Osteocyte (in vitro differentiated cells): ENCODE measurements at regions not wholly inside any gene's neighbourhood (a gene's known extent, or its start where the extent isn't known, plus 50 kb on each side); places are given as distances from the start of the nearest gene placed in this dataset.

Experiments
- DNase-seq: peaks from one replicate; pipeline ENCODE4 v3.0.0; 2021; ENCODE audit warnings: mixed read lengths; ENCODE audit not compliant: unreplicated experiment; ENCODE audit errors: extremely low spot score
- H3K27ac Mint-ChIP-seq: one replicate; pipeline ENCODE4 v1.8.0; 2021; ENCODE audit warnings: mild to moderate bottlenecking, mixed read lengths; ENCODE audit not compliant: unreplicated experiment
- H3K27me3 Mint-ChIP-seq: one replicate; pipeline ENCODE4 v1.8.0; 2021; ENCODE audit warnings: mixed read lengths; ENCODE audit not compliant: unreplicated experiment
- H3K36me3 Mint-ChIP-seq: one replicate; pipeline ENCODE4 v1.8.0; 2021; ENCODE audit warnings: mixed read lengths; ENCODE audit not compliant: unreplicated experiment
- H3K4me1 Mint-ChIP-seq: one replicate; pipeline ENCODE4 v1.8.0; 2021; ENCODE audit warnings: mixed read lengths; ENCODE audit not compliant: unreplicated experiment
- H3K4me3 Mint-ChIP-seq: one replicate; pipeline ENCODE4 v1.8.0; 2021; ENCODE audit warnings: mild to moderate bottlenecking, moderate library complexity, mixed read lengths; ENCODE audit not compliant: unreplicated experiment
- H3K9me3 Mint-ChIP-seq: one replicate; pipeline ENCODE4 v1.8.0; 2021; ENCODE audit warnings: mixed read lengths; ENCODE audit not compliant: unreplicated experiment
- TF ChIP-seq, protein P1 (sequence below): fragments of 200-600 bp; sonication (generic); IDR thresholded peaks from 2 replicates; pipeline ENCODE4 v1.5.0; 2021; ENCODE audit warnings: antibody characterized with exemption, mild to moderate bottlenecking, moderate library complexity

DNA sequence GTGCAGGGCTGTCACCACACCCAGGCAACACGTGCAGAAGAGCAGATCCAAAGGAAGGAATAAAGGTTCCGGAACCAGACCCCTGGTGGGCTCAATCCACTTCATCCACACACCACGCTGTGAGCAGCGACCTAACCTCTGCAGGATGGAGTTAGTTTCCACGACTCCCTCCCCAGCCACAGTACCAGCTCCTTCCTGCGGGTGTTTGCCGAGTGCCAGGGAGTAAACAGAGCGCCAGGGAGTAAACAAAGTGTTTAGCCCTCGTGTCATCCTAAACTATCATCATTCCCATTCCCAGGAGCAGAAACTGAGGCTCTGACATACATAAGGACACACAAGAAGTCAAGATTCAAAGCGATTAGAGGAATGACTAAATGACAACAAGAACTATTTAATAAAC is 261.3 kb downstream of the MN1 start:
- H3K4me3 Mint-ChIP-seq: no peak overlapping the region
- TF ChIP-seq, protein P1, sequence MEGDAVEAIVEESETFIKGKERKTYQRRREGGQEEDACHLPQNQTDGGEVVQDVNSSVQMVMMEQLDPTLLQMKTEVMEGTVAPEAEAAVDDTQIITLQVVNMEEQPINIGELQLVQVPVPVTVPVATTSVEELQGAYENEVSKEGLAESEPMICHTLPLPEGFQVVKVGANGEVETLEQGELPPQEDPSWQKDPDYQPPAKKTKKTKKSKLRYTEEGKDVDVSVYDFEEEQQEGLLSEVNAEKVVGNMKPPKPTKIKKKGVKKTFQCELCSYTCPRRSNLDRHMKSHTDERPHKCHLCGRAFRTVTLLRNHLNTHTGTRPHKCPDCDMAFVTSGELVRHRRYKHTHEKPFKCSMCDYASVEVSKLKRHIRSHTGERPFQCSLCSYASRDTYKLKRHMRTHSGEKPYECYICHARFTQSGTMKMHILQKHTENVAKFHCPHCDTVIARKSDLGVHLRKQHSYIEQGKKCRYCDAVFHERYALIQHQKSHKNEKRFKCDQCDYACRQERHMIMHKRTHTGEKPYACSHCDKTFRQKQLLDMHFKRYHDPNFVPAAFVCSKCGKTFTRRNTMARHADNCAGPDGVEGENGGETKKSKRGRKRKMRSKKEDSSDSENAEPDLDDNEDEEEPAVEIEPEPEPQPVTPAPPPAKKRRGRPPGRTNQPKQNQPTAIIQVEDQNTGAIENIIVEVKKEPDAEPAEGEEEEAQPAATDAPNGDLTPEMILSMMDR: no peak
- no peaks in the 10 kb centered on the region for H3K36me3 Mint-ChIP-seq
- peaks cover 23% of the 10 kb centered on the region for H3K4me1 Mint-ChIP-seq
- no peak overlapping the region for H3K27ac Mint-ChIP-seq
- no peak for DNase-seq
- no peaks in the 10 kb centered on the region for H3K27me3 Mint-ChIP-seq
- no peaks in the 10 kb centered on the region for H3K9me3 Mint-ChIP-seq

DNA sequence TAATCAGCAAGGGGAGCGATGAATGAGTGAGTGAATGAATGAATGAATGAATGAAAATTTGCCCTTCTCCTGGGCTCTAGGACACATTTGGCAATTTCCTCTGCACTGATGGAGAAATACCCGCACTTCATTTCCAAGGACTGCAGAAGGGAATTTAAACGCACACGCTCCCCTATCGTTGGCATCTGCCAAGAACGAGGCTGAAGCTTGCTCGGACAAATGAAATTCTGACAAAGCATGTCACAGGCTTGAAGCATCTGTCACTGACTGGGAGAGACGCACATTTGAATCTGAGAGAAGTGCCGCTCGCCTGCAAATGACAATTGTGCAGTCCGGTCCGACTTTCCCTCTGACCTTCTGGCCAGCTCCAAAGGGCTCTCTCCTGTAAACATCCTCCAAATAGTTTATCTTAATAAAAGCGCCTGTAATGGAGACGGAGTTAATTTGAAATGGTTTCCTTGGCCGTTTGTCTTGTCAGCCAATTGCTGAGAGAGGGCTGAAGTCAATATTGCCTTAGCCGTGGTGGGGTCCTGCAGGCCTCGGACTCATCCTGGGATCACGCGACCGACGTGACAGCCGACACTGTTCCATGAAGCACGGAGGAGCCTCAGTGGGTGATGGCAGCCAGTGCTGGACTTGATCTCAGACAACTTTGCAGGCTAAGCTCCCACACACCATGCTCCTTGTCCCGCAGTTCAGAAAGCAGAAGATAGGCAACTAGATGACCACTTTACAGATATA is 260.7 kb downstream of the MN1 start:
- Mint-ChIP-seq H3K4me1 (peaks cover 23% of the 10 kb centered on the region), H3K4me3 (no peak overlapping the region)
- no peak for DNase-seq

DNA sequence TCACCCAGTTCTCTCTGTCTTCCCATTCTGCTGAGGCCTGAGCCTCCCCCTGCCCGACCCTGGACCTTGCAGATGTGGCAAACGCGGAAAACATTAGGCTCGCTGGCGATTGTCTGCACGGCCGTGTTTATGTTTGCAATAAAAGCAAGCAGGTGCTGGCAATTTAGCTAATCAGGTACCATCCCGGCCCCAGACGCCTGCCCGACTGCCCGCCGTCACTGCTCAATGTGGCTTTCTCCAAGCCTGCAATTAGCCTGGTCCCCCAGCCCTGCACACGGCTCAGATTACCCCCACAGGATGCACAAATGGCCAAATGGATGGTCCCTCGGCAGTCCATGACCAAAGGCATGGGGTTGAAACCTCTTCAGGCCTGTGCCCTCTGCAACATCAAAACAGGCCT is 259.7 kb downstream of the MN1 start:
- peaks cover 22% of the 10 kb centered on the region for H3K4me1 Mint-ChIP-seq
- H3K9me3 Mint-ChIP-seq: no peaks in the 10 kb centered on the region
- H3K36me3 Mint-ChIP-seq: no peaks in the 10 kb centered on the region
- H3K27me3 Mint-ChIP-seq: no peaks in the 10 kb centered on the region
- H3K4me3 Mint-ChIP-seq: no peak overlapping the region
- no peak for DNase-seq
- TF ChIP-seq, protein P1: no peak
- H3K27ac Mint-ChIP-seq: no peak overlapping the region

More for the DNA sequence above, 260.7 kb downstream of the MN1 start:
- H3K9me3 Mint-ChIP-seq: no peaks in the 10 kb centered on the region
- no peak overlapping the region for H3K27ac Mint-ChIP-seq
- TF ChIP-seq, protein P1: no peak
- H3K36me3 Mint-ChIP-seq: no peaks in the 10 kb centered on the region
- no peaks in the 10 kb centered on the region for H3K27me3 Mint-ChIP-seq

DNA sequence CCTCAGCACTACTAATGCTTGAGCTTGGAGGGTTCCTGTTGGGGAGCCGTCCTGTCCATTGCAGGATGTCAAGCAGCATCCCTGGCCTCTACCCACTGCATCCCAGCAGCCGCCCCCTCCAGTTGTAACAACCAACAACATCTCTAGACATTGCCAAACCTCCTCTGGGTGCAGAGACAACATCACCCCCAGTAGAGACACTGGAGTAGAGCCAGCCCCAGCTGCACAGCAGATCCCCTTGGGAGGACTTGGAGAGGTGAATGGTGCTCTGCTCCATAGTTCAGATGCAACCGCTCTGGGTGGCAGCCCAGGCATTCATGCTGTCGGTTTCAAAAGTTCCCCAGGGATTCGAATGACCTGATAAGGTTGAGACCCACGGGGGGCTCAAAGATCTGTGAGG is 259.0 kb downstream of the MN1 start:
- H3K9me3 Mint-ChIP-seq: no peaks in the 10 kb centered on the region
- no peak for DNase-seq
- H3K27ac Mint-ChIP-seq: no peak overlapping the region
- peaks cover 14% of the 10 kb centered on the region for H3K4me1 Mint-ChIP-seq
- TF ChIP-seq, protein P1: no peak
- no peaks in the 10 kb centered on the region for H3K27me3 Mint-ChIP-seq
- H3K4me3 Mint-ChIP-seq: no peak overlapping the region
- no peaks in the 10 kb centered on the region for H3K36me3 Mint-ChIP-seq

DNA sequence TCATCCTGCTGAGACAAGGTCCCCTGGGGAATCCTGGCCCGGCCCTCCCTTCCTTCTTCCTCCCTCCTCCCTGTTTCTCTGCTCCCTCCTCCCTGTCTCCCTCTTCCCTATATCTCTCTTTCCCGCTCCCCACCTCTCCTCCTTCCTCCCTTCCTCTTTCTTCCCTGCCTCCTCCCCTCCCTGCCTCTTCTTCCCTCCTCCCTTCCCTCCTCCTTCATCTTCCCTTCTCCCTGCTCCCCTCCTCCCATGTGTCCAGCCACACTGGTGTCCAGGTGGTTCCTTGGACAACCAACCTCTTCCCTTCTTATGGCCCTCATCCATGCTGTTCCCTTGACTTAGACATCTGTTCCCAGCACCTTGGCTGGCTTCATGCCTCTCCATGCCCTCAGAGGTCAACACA is 258.1 kb downstream of the MN1 start:
- no peak for DNase-seq
- H3K27me3 Mint-ChIP-seq: no peaks in the 10 kb centered on the region
- H3K4me3 Mint-ChIP-seq: no peak overlapping the region
- no peak overlapping the region for H3K27ac Mint-ChIP-seq
- TF ChIP-seq, protein P1: no peak
- H3K36me3 Mint-ChIP-seq: no peaks in the 10 kb centered on the region
- peaks cover 12% of the 10 kb centered on the region for H3K4me1 Mint-ChIP-seq
- H3K9me3 Mint-ChIP-seq: no peaks in the 10 kb centered on the region
